ENCODE measurements at regions not wholly inside any gene's neighbourhood (a gene's known extent, or its start where the extent isn't known, plus 50 kb on each side); places are given as distances from the start of the nearest gene placed in this dataset.

DNA sequence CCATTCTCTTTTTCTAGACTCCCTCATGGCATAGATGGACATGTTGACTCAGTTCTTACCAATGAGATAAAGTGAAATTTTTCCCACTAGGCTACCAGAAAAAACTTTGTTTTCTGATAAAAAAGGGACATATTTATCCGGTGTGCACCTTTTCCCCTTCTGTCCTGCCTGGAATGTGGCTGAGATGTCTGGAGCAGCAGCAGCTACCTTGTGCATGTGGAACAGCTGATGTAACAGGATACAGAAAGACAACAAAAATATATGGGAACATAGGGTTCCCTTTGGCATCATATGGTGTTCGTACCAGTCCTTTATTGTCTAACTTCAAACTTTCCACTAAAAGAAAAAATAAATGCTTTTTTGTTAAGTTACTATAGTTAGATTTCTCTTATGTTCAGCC lies 460.2 kb upstream of the HS6ST1 start:
- no peaks in the 10 kb centered on the region for H3K27me3 ChIP-seq
- no peak for DNase-seq
- H3K4me1 ChIP-seq = no peaks in the 10 kb centered on the region
- ATAC-seq = no peak
- TF ChIP-seq, protein P1, sequence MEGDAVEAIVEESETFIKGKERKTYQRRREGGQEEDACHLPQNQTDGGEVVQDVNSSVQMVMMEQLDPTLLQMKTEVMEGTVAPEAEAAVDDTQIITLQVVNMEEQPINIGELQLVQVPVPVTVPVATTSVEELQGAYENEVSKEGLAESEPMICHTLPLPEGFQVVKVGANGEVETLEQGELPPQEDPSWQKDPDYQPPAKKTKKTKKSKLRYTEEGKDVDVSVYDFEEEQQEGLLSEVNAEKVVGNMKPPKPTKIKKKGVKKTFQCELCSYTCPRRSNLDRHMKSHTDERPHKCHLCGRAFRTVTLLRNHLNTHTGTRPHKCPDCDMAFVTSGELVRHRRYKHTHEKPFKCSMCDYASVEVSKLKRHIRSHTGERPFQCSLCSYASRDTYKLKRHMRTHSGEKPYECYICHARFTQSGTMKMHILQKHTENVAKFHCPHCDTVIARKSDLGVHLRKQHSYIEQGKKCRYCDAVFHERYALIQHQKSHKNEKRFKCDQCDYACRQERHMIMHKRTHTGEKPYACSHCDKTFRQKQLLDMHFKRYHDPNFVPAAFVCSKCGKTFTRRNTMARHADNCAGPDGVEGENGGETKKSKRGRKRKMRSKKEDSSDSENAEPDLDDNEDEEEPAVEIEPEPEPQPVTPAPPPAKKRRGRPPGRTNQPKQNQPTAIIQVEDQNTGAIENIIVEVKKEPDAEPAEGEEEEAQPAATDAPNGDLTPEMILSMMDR (IDR thresholded peaks at IDR 0.05) = no peak
- intact Hi-C loops (cut with DNase I) = no loop called here
- H3K9me3 ChIP-seq = peaks cover 4% of the 10 kb centered on the region
- no peaks in the 10 kb centered on the region for H3K36me3 ChIP-seq
- no peak overlapping the region for H3K4me3 ChIP-seq
- no peak overlapping the region for H3K27ac ChIP-seq

DNA sequence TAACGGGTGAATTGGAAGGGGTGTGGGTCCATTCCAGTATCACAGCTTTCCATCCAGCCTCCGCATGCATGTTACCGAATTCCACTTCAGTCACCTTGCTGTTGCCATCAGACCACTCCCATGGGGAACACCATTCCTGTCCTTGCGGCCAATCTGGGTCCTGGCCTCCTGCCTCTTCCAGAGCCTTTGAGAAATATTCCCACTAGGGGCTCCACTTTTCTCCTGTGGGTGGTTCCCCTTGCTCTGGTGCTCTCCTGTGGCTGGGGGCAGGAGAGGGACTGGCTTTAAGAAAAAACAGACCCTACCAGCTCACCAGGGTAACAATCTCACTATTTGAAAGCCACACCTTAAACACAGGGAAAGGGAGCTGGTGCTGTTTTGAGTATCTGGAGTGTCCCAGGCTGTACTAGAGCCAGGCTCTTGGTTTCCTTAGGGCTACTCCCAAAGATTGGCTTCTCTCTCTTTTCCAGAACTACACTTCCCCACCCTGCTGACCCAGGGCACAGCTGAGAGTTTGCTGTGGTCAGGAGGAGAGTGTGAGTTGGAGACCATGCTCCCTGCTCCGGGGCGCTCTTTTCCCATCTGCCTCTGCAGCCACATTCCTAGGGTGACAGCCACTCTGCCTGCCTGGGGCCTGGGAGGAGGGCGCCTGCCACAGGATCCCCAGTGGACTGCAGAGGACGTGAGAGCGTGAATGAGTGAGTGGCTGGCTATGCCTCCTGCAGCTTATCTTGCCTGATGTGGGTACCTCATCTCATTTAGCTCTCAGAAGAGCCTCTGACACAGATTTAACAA lies 460.8 kb upstream of the HS6ST1 start:
- H3K27ac ChIP-seq = no peak overlapping the region
- no peaks in the 10 kb centered on the region for H3K4me1 ChIP-seq
- TF ChIP-seq, protein P1 (IDR thresholded peaks at IDR 0.05) = no peak
- DNase-seq = peak; percentile 45
- H3K4me3 ChIP-seq = no peak overlapping the region
- intact Hi-C loops (cut with DNase I) = no loop called here
- H3K36me3 ChIP-seq = no peaks in the 10 kb centered on the region
- H3K9me3 ChIP-seq = peaks cover 4% of the 10 kb centered on the region
- no peak for ATAC-seq
- H3K27me3 ChIP-seq = no peaks in the 10 kb centered on the region

DNA sequence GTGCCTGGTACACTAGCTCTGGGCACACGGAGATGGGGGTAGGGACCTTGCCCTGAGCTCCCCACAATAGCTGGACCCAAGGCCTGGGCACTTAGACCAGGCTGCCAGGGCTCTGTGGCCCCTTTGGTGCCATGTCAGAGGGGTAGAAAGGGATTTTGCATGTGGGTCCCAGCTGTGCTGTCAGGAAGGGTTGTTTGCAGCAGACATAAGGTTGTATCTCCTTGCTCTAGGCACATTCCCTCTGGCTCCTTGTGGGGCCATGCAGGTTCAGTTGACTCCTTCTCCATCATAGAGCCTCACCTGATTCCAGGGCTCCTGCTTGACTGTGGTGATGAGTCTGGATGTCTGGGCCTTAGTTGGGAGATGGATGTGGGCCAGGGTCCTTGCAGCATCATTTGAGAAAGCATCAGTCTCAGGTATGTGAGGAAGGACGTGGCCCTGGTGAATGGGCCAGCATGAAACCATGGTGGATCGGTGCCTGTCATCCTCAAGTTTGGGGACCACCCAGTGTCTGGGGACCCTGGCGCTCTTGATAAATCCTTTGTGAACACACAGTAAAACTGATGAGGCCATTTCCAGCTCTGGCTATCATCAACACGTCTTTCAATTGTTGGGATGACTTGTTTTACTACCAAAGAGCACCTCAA lies 461.9 kb upstream of the HS6ST1 start:
- intact Hi-C loops (cut with DNase I) = no loop called here
- no peak for ATAC-seq
- DNase-seq = peak; percentile 35
- H3K27ac ChIP-seq = no peak overlapping the region
- TF ChIP-seq, protein P1 (IDR thresholded peaks at IDR 0.05) = no peak
- H3K4me1 ChIP-seq = no peaks in the 10 kb centered on the region
- no peak overlapping the region for H3K4me3 ChIP-seq
- no peaks in the 10 kb centered on the region for H3K27me3 ChIP-seq
- H3K36me3 ChIP-seq = no peaks in the 10 kb centered on the region
- peaks cover 4% of the 10 kb centered on the region for H3K9me3 ChIP-seq

DNA sequence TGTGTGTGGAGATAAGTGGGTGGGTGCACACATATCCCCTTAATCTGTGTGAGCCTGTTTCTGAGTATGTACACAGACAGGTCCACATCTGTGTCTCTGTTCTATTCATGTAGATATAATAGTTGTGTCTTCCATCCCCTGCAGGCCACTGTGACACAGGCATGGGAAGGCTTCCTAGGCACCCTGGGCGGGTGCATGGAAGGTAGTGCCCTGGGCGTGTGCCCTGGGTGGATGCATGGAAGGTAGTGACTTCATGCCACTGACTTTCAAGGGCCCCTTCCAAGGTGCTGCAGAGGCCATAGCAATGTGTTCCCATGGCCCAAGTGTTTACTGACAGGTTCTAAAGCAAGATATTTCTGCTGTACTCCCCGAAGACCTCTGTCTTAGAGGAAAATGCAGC lies 462.5 kb upstream of the HS6ST1 start:
- H3K36me3 ChIP-seq = no peaks in the 10 kb centered on the region
- no peaks in the 10 kb centered on the region for H3K27me3 ChIP-seq
- TF ChIP-seq, protein P1 (IDR thresholded peaks at IDR 0.05) = no peak
- H3K27ac ChIP-seq = no peak overlapping the region
- no peak for ATAC-seq
- H3K4me1 ChIP-seq = no peaks in the 10 kb centered on the region
- H3K4me3 ChIP-seq = no peak overlapping the region
- H3K9me3 ChIP-seq = peaks cover 4% of the 10 kb centered on the region
- intact Hi-C loops (cut with DNase I) = no loop called here
- DNase-seq = peak; percentile 20

DNA sequence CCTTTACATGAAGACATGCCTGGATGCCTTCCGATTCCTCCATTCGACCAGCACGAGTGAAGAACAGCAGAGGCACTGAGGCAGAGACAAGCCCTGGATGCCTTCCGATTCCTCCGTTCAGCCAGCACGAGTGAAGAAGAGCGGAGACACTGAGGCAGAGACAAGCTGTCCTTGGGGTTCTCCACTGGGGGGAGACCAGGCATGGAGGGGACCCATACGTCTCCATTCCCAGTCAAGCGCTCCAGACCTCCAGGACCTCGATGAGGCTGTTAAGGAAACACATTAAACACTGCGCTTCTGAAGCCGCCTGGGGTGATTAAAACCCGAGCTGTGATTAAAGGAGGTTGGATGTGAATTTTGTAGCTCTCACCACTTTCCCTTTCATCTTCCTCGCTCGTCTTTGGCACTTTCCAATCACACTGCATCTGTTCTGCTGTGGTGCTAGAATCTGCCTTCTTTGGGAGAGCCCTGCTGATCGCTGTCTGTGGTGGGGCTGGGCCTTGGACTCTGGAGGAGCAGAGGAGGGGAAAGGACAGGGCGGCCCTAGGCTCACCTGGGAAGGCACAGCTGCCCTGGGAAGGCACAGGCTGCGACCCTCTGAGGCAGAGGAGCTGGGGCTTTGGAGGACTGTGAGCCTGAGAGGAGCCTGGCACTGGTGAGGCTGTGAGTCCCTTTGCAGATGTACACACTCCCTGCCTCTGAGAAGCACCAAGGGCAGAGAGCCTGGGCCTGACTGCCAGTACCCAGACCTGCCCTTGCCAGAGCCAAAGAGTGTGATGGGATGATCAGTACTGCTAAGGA lies 463.1 kb upstream of the HS6ST1 start:
- TF ChIP-seq, protein P1 (IDR thresholded peaks at IDR 0.05) = no peak
- intact Hi-C loops (cut with DNase I) = no loop called here

More for the DNA sequence above, 463.1 kb upstream of the HS6ST1 start:
- no peaks in the 10 kb centered on the region for H3K4me1 ChIP-seq
- no peaks in the 10 kb centered on the region for H3K27me3 ChIP-seq
- peaks cover 4% of the 10 kb centered on the region for H3K9me3 ChIP-seq
- H3K4me3 ChIP-seq = no peak overlapping the region
- no peak overlapping the region for H3K27ac ChIP-seq
- peak; percentile 53 for DNase-seq
- ATAC-seq = no peak
- no peaks in the 10 kb centered on the region for H3K36me3 ChIP-seq
